Neural progenitor cell (in vitro differentiated cells): ENCODE measurements at regions not wholly inside any gene's neighbourhood (a gene's known extent, or its start where the extent isn't known, plus 50 kb on each side); places are given as distances from the start of the nearest gene placed in this dataset.

ENCODE experiments used
- DNase-seq: peaks from one replicate; pipeline ENCODE4 v3.0.0-alpha.2; 2016; ENCODE audit warnings: low spot score
- H2AFZ ChIP-seq: fragments of 200-600 bp; sonication (generic); replicated peaks from 2 replicates; pipeline ENCODE4 v1.6.1; 2016; ENCODE audit warnings: antibody characterized with exemption
- H3F3A ChIP-seq: fragments of 200-600 bp; sonication (generic); 2 replicates; pipeline ENCODE4 v1.6.1; 2016; ENCODE audit warnings: antibody characterized with exemption, low read depth
- H3K27ac ChIP-seq: fragments of 200-600 bp; sonication (generic); 2 replicates; pipeline ENCODE4 v1.5.1; 2016; ENCODE audit warnings: mild to moderate bottlenecking
- H3K27me3 ChIP-seq: fragments of 200-600 bp; sonication (generic); 2 replicates; pipeline ENCODE4 v1.6.1; 2016; ENCODE audit warnings: mild to moderate bottlenecking, moderate library complexity
- H3K36me3 ChIP-seq: fragments of 200-600 bp; sonication (generic); 2 replicates; pipeline ENCODE4 v1.5.1; 2016
- H3K4me1 ChIP-seq: fragments of 200-600 bp; sonication (generic); 2 replicates; pipeline ENCODE4 v1.6.1; 2016; ENCODE audit warnings: mixed run types
- H3K4me2 ChIP-seq: fragments of 200-600 bp; sonication (generic); 2 replicates; pipeline ENCODE4 v1.6.1; 2016
- H3K4me3 ChIP-seq: fragments of 200-600 bp; sonication (generic); 2 replicates; pipeline ENCODE4 v1.5.1; 2016
- H3K79me2 ChIP-seq: fragments of 200-600 bp; sonication (generic); 2 replicates; pipeline ENCODE4 v1.6.1; 2016; ENCODE audit warnings: low read depth
- H3K9ac ChIP-seq: fragments of 200-600 bp; sonication (generic); 2 replicates; pipeline ENCODE4 v1.6.1; 2016
- H3K9me3 ChIP-seq: fragments of 200-600 bp; sonication (generic); 2 replicates; pipeline ENCODE4 v1.5.1; 2016; ENCODE audit warnings: low read depth
- H4K20me1 ChIP-seq: fragments of 200-600 bp; sonication (generic); 2 replicates; pipeline ENCODE4 v1.6.1; 2016; ENCODE audit warnings: low read depth
- H3K27ac Mint-ChIP-seq: 3 replicates; pipeline ENCODE4 v1.8.0; 2021; ENCODE audit warnings: mixed read lengths
- H3K27me3 Mint-ChIP-seq: 2 replicates; pipeline ENCODE4 v1.8.0; 2022; ENCODE audit warnings: low read depth, mild to moderate bottlenecking, inconsistent platforms, moderate library complexity, mixed read lengths; ENCODE audit not compliant: insufficient read depth
- H3K36me3 Mint-ChIP-seq: 3 replicates; pipeline ENCODE4 v1.8.0; 2021; ENCODE audit warnings: mixed read lengths
- H3K4me1 Mint-ChIP-seq: 3 replicates; pipeline ENCODE4 v1.8.0; 2021; ENCODE audit warnings: mixed read lengths
- H3K4me3 Mint-ChIP-seq: 3 replicates; pipeline ENCODE4 v1.8.0; 2021; ENCODE audit warnings: mild to moderate bottlenecking, moderate library complexity, mixed read lengths
- H3K9me3 Mint-ChIP-seq: 3 replicates; pipeline ENCODE4 v1.8.0; 2020; ENCODE audit warnings: mixed read lengths
- CTCF ChIP-seq: fragments of 200-600 bp; sonication (generic); IDR thresholded peaks from 2 replicates; pipeline ENCODE4 v1.5.1; 2017; ENCODE audit warnings: antibody characterized with exemption, mild to moderate bottlenecking
- EZH2 ChIP-seq: fragments of 200-600 bp; sonication (generic); IDR thresholded peaks from 2 replicates; pipeline ENCODE4 v1.6.1; 2017; ENCODE audit warnings: antibody characterized with exemption, mild to moderate bottlenecking, moderate library complexity
- EZH2phosphoT487 ChIP-seq: fragments of 200-600 bp; sonication (generic); IDR thresholded peaks from 2 replicates; pipeline ENCODE4 v1.6.1; 2017; ENCODE audit warnings: antibody characterized with exemption

- H3K9me3 Mint-ChIP-seq = peaks cover 4% of the 10 kb centered on the region
- H3K4me3 Mint-ChIP-seq = peak overlapping the region; percentile 30
- Histone ChIP-seq H3F3A (no peaks in the 10 kb centered on the region), H3K27ac (no peak overlapping the region), H3K79me2 (no peaks in the 10 kb centered on the region), H2AFZ (peak overlapping the region; percentile 1), H4K20me1 (no peaks in the 10 kb centered on the region), H3K4me1 (peaks cover 22% of the 10 kb centered on the region), H3K4me2 (peak overlapping the region; percentile 64), H3K27me3 (no peaks in the 10 kb centered on the region), H3K4me3 (no peak overlapping the region), H3K9me3 (no peaks in the 10 kb centered on the region), H3K36me3 (no peaks in the 10 kb centered on the region), H3K9ac (no peak overlapping the region)
- TF ChIP-seq CTCF (no peak), EZH2phosphoT487 (no peak), EZH2 (no peak)
- H3K27ac Mint-ChIP-seq = peak overlapping the region; percentile 96
- peaks cover 1% of the 10 kb centered on the region for H3K36me3 Mint-ChIP-seq
- H3K4me1 Mint-ChIP-seq = peaks cover 34% of the 10 kb centered on the region
- peak; percentile 80 for DNase-seq
- peaks cover 8% of the 10 kb centered on the region for H3K27me3 Mint-ChIP-seq
These were observed 90.7 kb upstream of the CTDP1 start for GRCh38 chr18:79588636-79589481.

- Histone ChIP-seq H3K9me3 (no peaks in the 10 kb centered on the region), H3K4me3 (no peak overlapping the region), H3K9ac (no peak overlapping the region), H4K20me1 (no peaks in the 10 kb centered on the region), H3K4me2 (no peak overlapping the region), H3K79me2 (no peaks in the 10 kb centered on the region), H3K36me3 (no peaks in the 10 kb centered on the region), H3F3A (no peaks in the 10 kb centered on the region), H2AFZ (no peak overlapping the region), H3K27ac (no peak overlapping the region), H3K4me1 (peaks cover 22% of the 10 kb centered on the region), H3K27me3 (no peaks in the 10 kb centered on the region)
- H3K9me3 Mint-ChIP-seq = peaks cover 4% of the 10 kb centered on the region
- peaks cover 31% of the 10 kb centered on the region for H3K4me1 Mint-ChIP-seq
- H3K36me3 Mint-ChIP-seq = peaks cover 1% of the 10 kb centered on the region
- no peak overlapping the region for H3K4me3 Mint-ChIP-seq
- TF ChIP-seq EZH2 (no peak), CTCF (no peak), EZH2phosphoT487 (no peak)
- H3K27me3 Mint-ChIP-seq = peaks cover 2% of the 10 kb centered on the region
- no peak for DNase-seq
- no peak overlapping the region for H3K27ac Mint-ChIP-seq
These were observed 90.0 kb upstream of the CTDP1 start for GRCh38 chr18:79589601-79590091.

GRCh38 chr18:79590191-79591031, 89.2 kb upstream of the CTDP1 start:
- Histone ChIP-seq H2AFZ (no peak overlapping the region), H3K27me3 (no peaks in the 10 kb centered on the region), H3K27ac (no peak overlapping the region), H3K4me3 (no peak overlapping the region), H3F3A (no peaks in the 10 kb centered on the region), H3K36me3 (no peaks in the 10 kb centered on the region), H3K4me1 (peaks cover 22% of the 10 kb centered on the region), H3K4me2 (no peak overlapping the region), H3K9me3 (no peaks in the 10 kb centered on the region), H3K9ac (no peak overlapping the region), H3K79me2 (no peaks in the 10 kb centered on the region), H4K20me1 (no peaks in the 10 kb centered on the region)
- Mint-ChIP-seq H3K4me1 (peaks cover 31% of the 10 kb centered on the region), H3K4me3 (no peak overlapping the region), H3K9me3 (peaks cover 4% of the 10 kb centered on the region), H3K36me3 (peaks cover 1% of the 10 kb centered on the region), H3K27ac (no peak overlapping the region), H3K27me3 (peaks cover 2% of the 10 kb centered on the region)
- TF ChIP-seq EZH2 (no peak), EZH2phosphoT487 (no peak), CTCF (no peak)
- no peak for DNase-seq
